ENCODE measurements at regions not wholly inside any gene's neighbourhood (a gene's known extent, or its start where the extent isn't known, plus 50 kb on each side); places are given as distances from the start of the nearest gene placed in this dataset.

DNA sequence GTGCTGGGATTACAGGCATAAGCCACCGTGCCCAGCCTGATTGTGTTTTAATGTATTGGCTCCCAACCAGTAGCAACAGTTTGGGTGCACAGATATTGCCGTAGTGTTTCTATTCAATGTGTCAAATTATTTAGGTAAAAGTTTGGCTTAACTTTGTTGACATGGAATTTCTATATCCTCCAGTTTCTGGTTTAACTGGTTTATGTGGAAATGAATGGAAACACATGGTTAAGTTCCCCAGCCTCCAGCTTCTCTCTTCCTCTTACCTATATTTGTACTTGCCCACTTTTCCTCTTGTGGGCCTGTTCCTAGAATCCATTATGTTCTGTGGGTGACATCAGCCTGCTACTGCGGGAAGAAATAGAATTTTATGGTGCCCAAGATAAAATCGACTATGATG is 53.9 kb upstream of the ESR1 start:
- DNase-seq (ENCODE audit: low read depth in 1 of 2, low spot score in 1 of 2): no peak

GRCh38 chr6:151757506-151757955 is 50.0 kb upstream of the ESR1 start:
- DNase-seq (ENCODE audit: low read depth in 1 of 2, low spot score in 1 of 2): no peak

All from stimulated activated CD4-positive, alpha-beta T cell treated with anti-CD3 and anti-CD28 coated beads, Interleukin-15, amount 100 ng/mL, for 1 hour (primary cell).